GM12891 (cell line): ENCODE measurements at regions not wholly inside any gene's neighbourhood (a gene's known extent, or its start where the extent isn't known, plus 50 kb on each side); places are given as distances from the start of the nearest gene placed in this dataset.

ENCODE experiments used
- PAX5 ChIP-seq: IDR thresholded peaks from 2 replicates; pipeline ENCODE4 v1.6.1; 2011; ENCODE audit warnings: low read length, moderate library complexity, mild to moderate bottlenecking; ENCODE audit not compliant: insufficient read depth, severe bottlenecking
- POLR2A ChIP-seq: IDR thresholded peaks from 2 replicates; pipeline ENCODE4 v1.6.1; 2011; ENCODE audit warnings: low read depth, low read length, control low read depth
- POLR2AphosphoS5 ChIP-seq: IDR thresholded peaks from 2 replicates; pipeline ENCODE4 v1.6.1; 2011; ENCODE audit warnings: low read depth, low read length, control low read depth
- TAF1 ChIP-seq: IDR thresholded peaks from 2 replicates; pipeline ENCODE4 v1.6.1; 2011; ENCODE audit warnings: low read depth, low read length, control low read depth

- TF ChIP-seq PAX5 (no peak), POLR2AphosphoS5 (no peak), TAF1 (no peak), POLR2A (no peak)
Observed at GRCh38 chr5:113694576-113694975, 181.1 kb downstream of the YTHDC2 start.
